NCI-H2171 treated with DMSO at 0.1 percent for 48 hours (cell line): ENCODE measurements at regions not wholly inside any gene's neighbourhood (a gene's known extent, or its start where the extent isn't known, plus 50 kb on each side); places are given as distances from the start of the nearest gene placed in this dataset.
"Not testable (repeated sequence)": the region's sequence is repeated elsewhere in the genome, so short reads cannot be mapped to it uniquely, and the experiment has no call there.

Source experiments
- DNase-seq: peaks from one replicate; lab custom pipeline; 2025; lab: John Stamatoyannopoulos, UW

- DNase-seq: no peak
Measured at GRCh38 chr20:33908336-33908735, 85.4 kb upstream of the RALY start.

GRCh38 chr20:33908868-33909267 is 84.8 kb upstream of the RALY start:
- no peak for DNase-seq

- DNase-seq: no peak
Measured at GRCh38 chr20:33909331-33909921, 84.3 kb upstream of the RALY start.

- DNase-seq: no peak
Measured at GRCh38 chr20:33910056-33910455, 83.7 kb upstream of the RALY start.

- DNase-seq: no peak
Measured at GRCh38 chr20:33910529-33911327, 83.0 kb upstream of the RALY start.

- peak; percentile 68 for DNase-seq
Measured at GRCh38 chr20:33914919-33915318, 78.8 kb upstream of the RALY start.

GRCh38 chr20:33915726-33916331 is 77.9 kb upstream of the RALY start:
- DNase-seq: no peak

GRCh38 chr20:33916768-33917167 is 76.9 kb upstream of the RALY start:
- DNase-seq: no peak

- no peak for DNase-seq
Measured at GRCh38 chr20:33917831-33918525, 75.7 kb upstream of the RALY start.

GRCh38 chr20:33918662-33919061 is 75.0 kb upstream of the RALY start:
- no peak for DNase-seq

GRCh38 chr20:33919653-33920052 is 74.1 kb upstream of the RALY start:
- DNase-seq: no peak

GRCh38 chr20:33922224-33922623 is 71.5 kb upstream of the RALY start:
- no peak for DNase-seq

- DNase-seq: no peak
Measured at GRCh38 chr20:33923740-33924139, 70.0 kb upstream of the RALY start.

GRCh38 chr20:33925867-33926266 is 67.8 kb upstream of the RALY start:
- DNase-seq: no peak

GRCh38 chr20:33926425-33926824 is 67.3 kb upstream of the RALY start:
- DNase-seq: no peak

- no peak for DNase-seq
Measured at GRCh38 chr20:33927724-33928123, 66.0 kb upstream of the RALY start.

- no peak for DNase-seq
Measured at GRCh38 chr20:33929917-33930316, 63.8 kb upstream of the RALY start.

GRCh38 chr20:33933469-33933909 is 60.2 kb upstream of the RALY start:
- DNase-seq: no peak

GRCh38 chr20:33936656-33937055 is 57.1 kb upstream of the RALY start:
- no peak for DNase-seq

GRCh38 chr20:33939031-33939430 is 54.7 kb upstream of the RALY start:
- not testable (repeated sequence) for DNase-seq

- DNase-seq: no peak
Measured at GRCh38 chr20:33940666-33941065, 53.0 kb upstream of the RALY start.
